ENCODE measurements at regions not wholly inside any gene's neighbourhood (a gene's known extent, or its start where the extent isn't known, plus 50 kb on each side); places are given as distances from the start of the nearest gene placed in this dataset.

GRCh38 chr6:125568609-125569008, 180.8 kb upstream of the HEY2 start:
- H3K27ac Mint-ChIP-seq, result no peak overlapping the region
- H3K79me2 ChIP-seq (replicated peaks; ENCODE audit: insufficient read depth), result no peaks in the 10 kb centered on the region
- H3K4me2 ChIP-seq, result no peak overlapping the region
- no peaks in the 10 kb centered on the region for H3K9me3 Mint-ChIP-seq
- H3K4me1 Mint-ChIP-seq, result peaks cover 9% of the 10 kb centered on the region
- H3K27me3 ChIP-seq (ENCODE audit: insufficient read depth), result no peaks in the 10 kb centered on the region
- no peak overlapping the region for H2AFZ ChIP-seq
- peaks cover 7% of the 10 kb centered on the region; the same call in 1 of the 2 replicates for H3K4me1 ChIP-seq (ENCODE audit: insufficient read depth)
- no peaks in the 10 kb centered on the region for H3F3A ChIP-seq (replicated peaks; ENCODE audit: low read depth)
- ATAC-seq (no peak), DNase-seq (ENCODE audit: low spot score) (no peak)
- no peaks in the 10 kb centered on the region for H3K36me3 ChIP-seq (ENCODE audit: insufficient read depth)
- TF ChIP-seq EZH2phosphoT487 (IDR thresholded peaks at IDR 0.05; ENCODE audit: unreplicated experiment) (no peak), STAT1 (IDR thresholded peaks at IDR 0.05; ENCODE audit: unreplicated experiment) (no peak), NANOG (IDR thresholded peaks at IDR 0.05; ENCODE audit: borderline replicate concordance) (no peak), CREB1 (CRISPR knock-in tag; IDR thresholded peaks at IDR 0.05; ENCODE audit: low read depth) (no peak), REST (IDR thresholded peaks at IDR 0.05; ENCODE audit: unreplicated experiment) (no peak), EZH2 (IDR thresholded peaks at IDR 0.05; ENCODE audit: low read depth, unreplicated experiment) (no peak)
- TF ChIP-seq, protein P1, sequence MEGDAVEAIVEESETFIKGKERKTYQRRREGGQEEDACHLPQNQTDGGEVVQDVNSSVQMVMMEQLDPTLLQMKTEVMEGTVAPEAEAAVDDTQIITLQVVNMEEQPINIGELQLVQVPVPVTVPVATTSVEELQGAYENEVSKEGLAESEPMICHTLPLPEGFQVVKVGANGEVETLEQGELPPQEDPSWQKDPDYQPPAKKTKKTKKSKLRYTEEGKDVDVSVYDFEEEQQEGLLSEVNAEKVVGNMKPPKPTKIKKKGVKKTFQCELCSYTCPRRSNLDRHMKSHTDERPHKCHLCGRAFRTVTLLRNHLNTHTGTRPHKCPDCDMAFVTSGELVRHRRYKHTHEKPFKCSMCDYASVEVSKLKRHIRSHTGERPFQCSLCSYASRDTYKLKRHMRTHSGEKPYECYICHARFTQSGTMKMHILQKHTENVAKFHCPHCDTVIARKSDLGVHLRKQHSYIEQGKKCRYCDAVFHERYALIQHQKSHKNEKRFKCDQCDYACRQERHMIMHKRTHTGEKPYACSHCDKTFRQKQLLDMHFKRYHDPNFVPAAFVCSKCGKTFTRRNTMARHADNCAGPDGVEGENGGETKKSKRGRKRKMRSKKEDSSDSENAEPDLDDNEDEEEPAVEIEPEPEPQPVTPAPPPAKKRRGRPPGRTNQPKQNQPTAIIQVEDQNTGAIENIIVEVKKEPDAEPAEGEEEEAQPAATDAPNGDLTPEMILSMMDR (conservative IDR thresholded peaks at IDR 0.05; ENCODE audit: low read depth in 2 of 2), result no peak
- no peaks in the 10 kb centered on the region for H3K36me3 Mint-ChIP-seq (ENCODE audit: low read depth)
- H3K4me3 ChIP-seq, result no peak overlapping the region
- H3K9me2 ChIP-seq (ENCODE audit: insufficient read depth), result peaks cover 12% of the 10 kb centered on the region; the same call in 1 of the 2 replicates
- no peaks in the 10 kb centered on the region for H4K20me1 ChIP-seq (replicated peaks; ENCODE audit: insufficient read depth)
- H3K27me3 Mint-ChIP-seq (ENCODE audit: insufficient read depth, low read depth, poor library complexity), result peaks cover 2% of the 10 kb centered on the region
- H3K27ac ChIP-seq (ENCODE audit: low read depth), result no peak overlapping the region
- no peak overlapping the region for H3K4me3 Mint-ChIP-seq

DNA sequence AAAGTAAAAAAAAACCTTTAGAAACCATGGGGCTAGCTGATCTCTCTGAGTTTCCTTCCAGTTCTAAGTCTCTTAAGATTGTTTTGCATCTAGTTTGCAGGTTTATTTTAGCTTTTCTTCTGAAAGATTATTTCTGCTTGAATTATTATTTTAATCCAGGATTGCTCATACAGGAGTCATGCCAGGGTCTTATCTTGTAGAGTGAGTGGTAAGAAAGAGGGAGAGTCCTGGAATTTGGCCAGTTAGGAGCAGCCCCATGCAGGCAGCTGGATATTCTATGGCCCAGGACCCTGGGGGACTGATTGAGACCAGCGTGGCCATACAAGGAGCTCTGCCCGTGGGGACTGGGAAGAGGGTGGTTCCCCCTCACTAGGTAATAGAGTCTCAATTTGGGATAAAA, 178.9 kb upstream of the HEY2 start:
- Mint-ChIP-seq H3K27ac (no peak overlapping the region), H3K4me1 (no peaks in the 10 kb centered on the region), H3K27me3 (ENCODE audit: insufficient read depth, low read depth, poor library complexity) (peaks cover 1% of the 10 kb centered on the region), H3K4me3 (no peak overlapping the region), H3K36me3 (ENCODE audit: low read depth) (no peaks in the 10 kb centered on the region), H3K9me3 (no peaks in the 10 kb centered on the region)
- no peaks in the 10 kb centered on the region for H3F3A ChIP-seq (replicated peaks; ENCODE audit: low read depth)
- ATAC-seq, result no peak
- H3K27ac ChIP-seq (ENCODE audit: low read depth), result no peak overlapping the region
- H3K9me2 ChIP-seq (ENCODE audit: insufficient read depth), result peaks cover 6% of the 10 kb centered on the region; the same call in 1 of the 2 replicates
- H3K79me2 ChIP-seq (replicated peaks; ENCODE audit: insufficient read depth), result no peaks in the 10 kb centered on the region
- no peaks in the 10 kb centered on the region for H3K27me3 ChIP-seq (ENCODE audit: insufficient read depth)
- no peaks in the 10 kb centered on the region for H4K20me1 ChIP-seq (replicated peaks; ENCODE audit: insufficient read depth)
- no peaks in the 10 kb centered on the region for H3K4me1 ChIP-seq (ENCODE audit: insufficient read depth)
- H3K4me2 ChIP-seq, result no peak overlapping the region
- H2AFZ ChIP-seq, result no peak overlapping the region
- no peak for DNase-seq (ENCODE audit: low spot score)
- no peaks in the 10 kb centered on the region for H3K36me3 ChIP-seq (ENCODE audit: insufficient read depth)
- no peak overlapping the region for H3K4me3 ChIP-seq
- TF ChIP-seq NANOG (IDR thresholded peaks at IDR 0.05; ENCODE audit: borderline replicate concordance), result no peak
- TF ChIP-seq, protein P2, sequence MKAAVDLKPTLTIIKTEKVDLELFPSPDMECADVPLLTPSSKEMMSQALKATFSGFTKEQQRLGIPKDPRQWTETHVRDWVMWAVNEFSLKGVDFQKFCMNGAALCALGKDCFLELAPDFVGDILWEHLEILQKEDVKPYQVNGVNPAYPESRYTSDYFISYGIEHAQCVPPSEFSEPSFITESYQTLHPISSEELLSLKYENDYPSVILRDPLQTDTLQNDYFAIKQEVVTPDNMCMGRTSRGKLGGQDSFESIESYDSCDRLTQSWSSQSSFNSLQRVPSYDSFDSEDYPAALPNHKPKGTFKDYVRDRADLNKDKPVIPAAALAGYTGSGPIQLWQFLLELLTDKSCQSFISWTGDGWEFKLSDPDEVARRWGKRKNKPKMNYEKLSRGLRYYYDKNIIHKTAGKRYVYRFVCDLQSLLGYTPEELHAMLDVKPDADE (IDR thresholded peaks at IDR 0.05), result no peak
- TF ChIP-seq EZH2phosphoT487 (IDR thresholded peaks at IDR 0.05; ENCODE audit: unreplicated experiment), result no peak
- TF ChIP-seq ZNF462 (CRISPR knock-in tag; IDR thresholded peaks at IDR 0.05), result no peak
- no peak for TF ChIP-seq JUNB (IDR thresholded peaks at IDR 0.05; ENCODE audit: unreplicated experiment)

Measured in GM23338 (cell line).